ENCODE measurements at regions not wholly inside any gene's neighbourhood (a gene's known extent, or its start where the extent isn't known, plus 50 kb on each side); places are given as distances from the start of the nearest gene placed in this dataset.
"Not testable (repeated sequence)": the region's sequence is repeated elsewhere in the genome, so short reads cannot be mapped to it uniquely, and the experiment has no call there.

- TF ChIP-seq CTCF, POLR2A (IDR thresholded peaks at IDR 0.05): not testable (repeated sequence)
Observed at GRCh38 chr7:5131238-5131637, 58.8 kb upstream of the WIPI2 start.

Measured in uterus (tissue), 2 donors.